Activated T-cell treated with anti-CD3 and anti-CD28 coated beads, Interleukin-2, amount 50 U/mL, for 1 hour (primary cell): ENCODE measurements at regions not wholly inside any gene's neighbourhood (a gene's known extent, or its start where the extent isn't known, plus 50 kb on each side); places are given as distances from the start of the nearest gene placed in this dataset.

Source experiments
- DNase-seq: peaks from one replicate; pipeline ENCODE4 v3.0.0-alpha.2; 2020

DNA sequence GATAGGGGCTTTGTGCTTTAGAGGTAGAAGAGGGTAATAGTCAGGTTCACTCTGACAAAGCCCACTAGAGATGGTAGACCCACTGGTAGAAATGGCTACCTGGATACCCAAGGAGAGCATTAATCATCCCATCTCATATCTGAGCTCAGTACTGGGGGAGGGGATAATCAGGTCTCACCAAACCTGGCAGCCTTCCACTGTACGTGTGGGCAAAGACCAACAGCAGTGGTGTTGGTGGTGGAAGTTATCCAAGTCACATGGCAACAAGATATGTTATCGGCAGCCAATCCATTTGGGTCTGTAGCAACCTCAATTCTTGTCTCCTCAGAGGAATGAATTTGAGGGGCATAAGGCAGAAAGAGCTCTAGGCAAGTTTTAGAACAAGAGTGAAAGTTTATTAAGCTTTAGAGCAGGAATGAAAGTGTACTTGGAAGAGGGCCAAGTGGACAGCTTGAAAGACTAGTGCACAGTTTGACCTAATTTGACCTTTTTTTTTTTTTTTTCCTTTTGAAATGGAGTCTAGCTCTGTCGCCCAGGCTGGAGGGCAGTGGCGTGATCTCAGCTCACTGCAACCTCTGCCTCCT lies 67.0 kb upstream of the CXCL13 start:
- DNase-seq: no peak
